Activated naive CD4-positive, alpha-beta T cell treated with anti-CD3 and anti-CD28 coated beads for 36 hours (primary cell): ENCODE measurements at regions not wholly inside any gene's neighbourhood (a gene's known extent, or its start where the extent isn't known, plus 50 kb on each side); places are given as distances from the start of the nearest gene placed in this dataset.
"Not testable (repeated sequence)": the region's sequence is repeated elsewhere in the genome, so short reads cannot be mapped to it uniquely, and the experiment has no call there.

Experiments used
- CTCF ChIA-PET: fragments of 350-600 bp; sonication (Branson Sonifier 250); formaldehyde crosslinking; loops from one replicate; lab custom pipeline; 2021; ENCODE audit warnings: antibody characterized with exemption; lab: Charles Lee
- DNase-seq: peaks from one replicate; pipeline ENCODE4 v3.0.0-alpha.2; 2020
- H3K27ac Mint-ChIP-seq: one replicate; pipeline ENCODE4 v1.8.0; 2021; ENCODE audit warnings: mild to moderate bottlenecking, mixed read lengths
- H3K27me3 Mint-ChIP-seq: one replicate; pipeline ENCODE4 v1.8.0; 2021; ENCODE audit warnings: low read depth, mixed read lengths
- H3K36me3 Mint-ChIP-seq: one replicate; pipeline ENCODE4 v1.8.0; 2021; ENCODE audit warnings: low read depth, mixed read lengths
- H3K4me1 Mint-ChIP-seq: one replicate; pipeline ENCODE4 v1.8.0; 2021; ENCODE audit warnings: low read depth, mixed read lengths
- H3K4me3 Mint-ChIP-seq: one replicate; pipeline ENCODE4 v1.8.0; 2021; ENCODE audit warnings: mild to moderate bottlenecking, moderate library complexity, mixed read lengths
- H3K9me3 Mint-ChIP-seq: one replicate; pipeline ENCODE4 v1.8.0; 2021; ENCODE audit warnings: mixed read lengths
- intact Hi-C: fragments of 100-400 bp; cut with micrococcal nuclease; formaldehyde crosslinking; loops from one replicate; pipeline ENCODE4 v1.15.1; 2023

DNA sequence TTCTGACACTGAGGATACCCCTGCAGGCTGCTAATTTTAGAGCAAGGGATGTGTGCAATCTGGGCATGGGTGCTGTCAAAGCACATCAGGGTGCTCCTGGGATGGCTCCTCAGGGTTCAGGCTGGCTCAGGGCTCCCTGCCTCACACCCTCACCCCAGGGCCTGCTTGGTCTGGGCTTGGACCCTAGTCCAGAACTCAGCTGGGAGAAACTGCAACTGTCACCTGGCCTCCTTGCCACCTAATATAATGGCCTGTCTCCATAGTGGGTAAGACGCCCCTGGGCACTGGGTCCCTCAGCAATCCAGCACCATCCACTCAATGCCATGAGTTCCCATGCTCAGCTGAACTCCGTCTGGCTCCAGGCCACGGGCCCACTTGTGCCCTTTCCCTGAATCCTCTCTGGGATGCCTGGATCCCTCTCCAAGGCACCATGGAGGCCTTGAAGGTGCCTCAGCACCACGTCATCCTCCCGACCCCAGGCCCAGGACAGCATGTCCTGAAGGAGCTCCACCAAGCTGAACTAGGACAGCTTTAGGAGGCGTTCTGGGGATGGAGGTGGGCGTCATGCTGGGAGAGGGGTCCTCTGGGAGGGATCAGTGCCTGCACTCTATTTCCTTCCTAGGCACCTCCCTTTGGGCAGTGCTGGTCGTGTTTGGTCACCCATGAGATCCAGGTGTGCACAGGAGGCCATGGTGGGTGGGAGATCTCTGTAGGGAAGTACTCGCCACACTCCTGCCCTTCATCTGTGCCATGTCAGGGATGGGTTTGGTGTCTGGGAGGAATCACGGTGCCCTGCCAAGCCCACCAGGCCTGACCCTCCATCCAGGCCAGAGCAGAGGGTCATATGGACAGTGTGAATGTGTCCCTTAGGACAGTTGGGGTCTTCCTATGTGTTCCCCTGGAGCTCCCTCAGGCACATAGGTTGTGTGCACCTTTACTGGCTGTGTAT, 1688.4 kb downstream of the TP53TG3F start:
- CTCF ChIA-PET: no interaction called here
- no peak overlapping the region for H3K27ac Mint-ChIP-seq
- H3K9me3 Mint-ChIP-seq: peaks cover 18% of the 10 kb centered on the region
- no peaks in the 10 kb centered on the region for H3K27me3 Mint-ChIP-seq
- H3K4me1 Mint-ChIP-seq: no peaks in the 10 kb centered on the region
- H3K4me3 Mint-ChIP-seq: no peak overlapping the region
- intact Hi-C loops: no loop called here
- DNase-seq: no peak
- H3K36me3 Mint-ChIP-seq: peaks cover 2% of the 10 kb centered on the region

DNA sequence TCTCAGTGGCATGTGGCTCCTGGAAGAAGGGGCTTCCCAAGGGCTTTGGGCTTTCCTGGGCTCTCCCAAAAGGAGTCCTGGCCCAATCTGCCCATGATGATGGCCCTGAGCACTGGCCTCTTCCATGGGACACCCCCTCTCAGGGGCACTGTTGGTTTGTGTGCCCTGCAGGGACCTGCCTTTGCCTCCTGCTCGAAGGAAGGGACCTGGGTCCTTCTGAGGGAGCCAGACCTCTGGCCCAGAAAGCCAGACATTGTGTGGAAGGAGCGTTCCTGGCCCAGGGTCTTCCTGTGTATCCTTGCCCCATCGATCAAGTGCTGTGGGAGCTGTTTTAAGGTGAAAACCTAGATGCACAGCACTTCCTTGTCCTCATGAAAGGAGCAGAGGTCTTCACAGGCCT, 1689.3 kb downstream of the TP53TG3F start:
- no peak overlapping the region for H3K27ac Mint-ChIP-seq
- H3K4me1 Mint-ChIP-seq: no peaks in the 10 kb centered on the region
- intact Hi-C loops: no loop called here
- H3K9me3 Mint-ChIP-seq: peaks cover 18% of the 10 kb centered on the region
- CTCF ChIA-PET: no interaction called here
- no peak for DNase-seq
- H3K4me3 Mint-ChIP-seq: no peak overlapping the region
- H3K36me3 Mint-ChIP-seq: peaks cover 2% of the 10 kb centered on the region
- no peaks in the 10 kb centered on the region for H3K27me3 Mint-ChIP-seq

DNA sequence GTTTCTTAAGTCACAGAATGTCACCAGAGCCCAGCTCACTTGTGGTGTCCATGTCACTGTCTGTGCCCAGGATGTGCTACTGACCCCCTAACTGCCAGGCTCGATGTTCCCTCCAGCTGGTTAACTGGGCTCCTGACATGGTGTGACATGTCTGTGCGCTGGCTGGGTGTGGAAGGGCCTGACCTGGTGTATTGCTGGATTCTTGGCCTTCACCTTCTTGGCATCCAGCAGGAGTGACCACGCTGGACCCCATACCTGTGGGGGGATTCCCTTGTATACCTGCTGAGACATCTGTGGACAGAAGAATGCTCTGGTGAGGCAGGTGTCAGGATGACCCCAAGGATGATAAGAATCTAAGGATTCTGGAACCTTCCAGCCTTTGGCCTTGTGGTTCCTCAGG, 1690.1 kb downstream of the TP53TG3F start:
- CTCF ChIA-PET: no interaction called here

DNA sequence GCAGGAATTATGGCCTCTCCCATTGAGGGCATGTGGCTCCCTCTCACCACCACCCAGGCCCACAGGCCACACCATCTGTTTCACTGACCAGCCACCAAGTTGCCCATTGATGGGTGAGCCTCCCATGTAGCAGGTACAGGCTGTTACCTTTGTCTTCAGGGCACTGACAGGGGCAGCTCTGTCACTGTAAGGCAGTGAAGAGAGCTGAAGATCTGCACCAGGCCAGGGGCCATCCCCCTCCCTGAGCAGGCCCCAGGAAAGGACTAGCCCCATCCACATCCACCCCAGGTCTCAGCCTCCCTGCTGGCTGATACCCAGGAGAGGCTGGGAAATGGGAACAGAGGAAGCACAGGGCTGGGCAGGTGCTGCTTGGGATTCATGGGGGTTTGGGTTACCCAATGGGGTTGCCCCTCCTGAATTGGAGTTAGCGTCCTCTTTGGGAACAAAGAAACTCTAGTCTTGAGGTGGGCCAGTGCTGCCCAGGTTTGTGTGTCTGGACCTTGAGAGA, 1691.4 kb downstream of the TP53TG3F start:
- no peak overlapping the region for H3K27ac Mint-ChIP-seq
- H3K36me3 Mint-ChIP-seq: no peaks in the 10 kb centered on the region
- H3K4me1 Mint-ChIP-seq: no peaks in the 10 kb centered on the region
- H3K27me3 Mint-ChIP-seq: no peaks in the 10 kb centered on the region
- intact Hi-C loops: no loop called here
- CTCF ChIA-PET: no interaction called here
- no peak overlapping the region for H3K4me3 Mint-ChIP-seq
- no peak for DNase-seq
- peaks cover 13% of the 10 kb centered on the region for H3K9me3 Mint-ChIP-seq

More for the DNA sequence above, 1690.1 kb downstream of the TP53TG3F start:
- no peak for DNase-seq
- H3K36me3 Mint-ChIP-seq: no peaks in the 10 kb centered on the region
- H3K27me3 Mint-ChIP-seq: no peaks in the 10 kb centered on the region
- no peak overlapping the region for H3K27ac Mint-ChIP-seq
- H3K4me3 Mint-ChIP-seq: no peak overlapping the region
- intact Hi-C loops: no loop called here
- H3K9me3 Mint-ChIP-seq: peaks cover 14% of the 10 kb centered on the region
- no peaks in the 10 kb centered on the region for H3K4me1 Mint-ChIP-seq

- DNase-seq: no peak
- Mint-ChIP-seq H3K9me3 (peaks cover 10% of the 10 kb centered on the region), H3K4me1 (no peaks in the 10 kb centered on the region), H3K36me3 (no peaks in the 10 kb centered on the region), H3K4me3 (no peak overlapping the region), H3K27ac (no peak overlapping the region), H3K27me3 (no peaks in the 10 kb centered on the region)
- CTCF ChIA-PET: no interaction called here
- intact Hi-C loops: no loop called here
Measured at GRCh38 chr16:35152067-35152627, 1692.7 kb downstream of the TP53TG3F start.

GRCh38 chr16:35154627-35155026, 1695.2 kb downstream of the TP53TG3F start:
- CTCF ChIA-PET: no interaction called here
- intact Hi-C loops: no loop called here
- Mint-ChIP-seq H3K9me3 (peaks cover 19% of the 10 kb centered on the region), H3K4me1 (no peaks in the 10 kb centered on the region), H3K36me3 (peaks cover 1% of the 10 kb centered on the region), H3K27me3 (no peaks in the 10 kb centered on the region), H3K27ac (no peak overlapping the region), H3K4me3 (no peak overlapping the region)
- DNase-seq: no peak

- H3K4me3 Mint-ChIP-seq, H3K27me3 Mint-ChIP-seq, H3K36me3 Mint-ChIP-seq, DNase-seq, intact Hi-C loops, H3K4me1 Mint-ChIP-seq, CTCF ChIA-PET, H3K27ac Mint-ChIP-seq: not testable (repeated sequence)
- peaks cover 20% of the 10 kb centered on the region for H3K9me3 Mint-ChIP-seq
Measured at GRCh38 chr16:35157549-35157948, 1698.1 kb downstream of the TP53TG3F start.

DNA sequence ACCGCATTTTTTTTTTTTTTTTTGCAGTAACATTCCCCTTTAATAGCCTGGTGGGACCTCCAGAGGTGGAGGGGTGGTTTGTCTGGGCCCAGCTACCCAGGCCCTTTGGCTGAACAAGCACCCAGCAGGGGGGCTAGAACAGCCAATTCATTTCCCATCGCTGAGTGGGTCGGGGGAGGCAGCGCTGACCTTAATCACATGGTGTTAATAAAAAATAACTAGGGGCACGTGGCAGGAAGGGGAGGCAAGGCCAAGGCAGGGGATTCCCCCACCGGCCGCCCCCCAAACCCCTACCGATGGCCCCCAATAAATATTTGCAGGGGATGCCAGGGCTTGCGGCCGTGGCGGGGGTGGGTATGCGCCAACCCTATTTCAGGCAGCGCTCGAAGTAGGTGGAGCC, 1709.9 kb downstream of the TP53TG3F start:
- H3K36me3 Mint-ChIP-seq, H3K27ac Mint-ChIP-seq, H3K27me3 Mint-ChIP-seq, intact Hi-C loops, CTCF ChIA-PET, H3K4me3 Mint-ChIP-seq, H3K4me1 Mint-ChIP-seq, DNase-seq: not testable (repeated sequence)
- peaks cover 19% of the 10 kb centered on the region for H3K9me3 Mint-ChIP-seq

- H3K36me3 Mint-ChIP-seq, H3K27me3 Mint-ChIP-seq, H3K4me1 Mint-ChIP-seq, H3K4me3 Mint-ChIP-seq, DNase-seq, CTCF ChIA-PET, H3K27ac Mint-ChIP-seq, intact Hi-C loops: not testable (repeated sequence)
- peaks cover 14% of the 10 kb centered on the region for H3K9me3 Mint-ChIP-seq
Measured at GRCh38 chr16:35170061-35170460, 1710.6 kb downstream of the TP53TG3F start.

GRCh38 chr16:35170610-35171009, 1711.2 kb downstream of the TP53TG3F start:
- CTCF ChIA-PET: no interaction called here
- no peaks in the 10 kb centered on the region for H3K36me3 Mint-ChIP-seq
- H3K27me3 Mint-ChIP-seq: no peaks in the 10 kb centered on the region
- no peak overlapping the region for H3K27ac Mint-ChIP-seq
- no peak overlapping the region for H3K4me3 Mint-ChIP-seq
- intact Hi-C loops: no loop called here
- H3K4me1 Mint-ChIP-seq: no peaks in the 10 kb centered on the region
- H3K9me3 Mint-ChIP-seq: peaks cover 10% of the 10 kb centered on the region
- DNase-seq: no peak

DNA sequence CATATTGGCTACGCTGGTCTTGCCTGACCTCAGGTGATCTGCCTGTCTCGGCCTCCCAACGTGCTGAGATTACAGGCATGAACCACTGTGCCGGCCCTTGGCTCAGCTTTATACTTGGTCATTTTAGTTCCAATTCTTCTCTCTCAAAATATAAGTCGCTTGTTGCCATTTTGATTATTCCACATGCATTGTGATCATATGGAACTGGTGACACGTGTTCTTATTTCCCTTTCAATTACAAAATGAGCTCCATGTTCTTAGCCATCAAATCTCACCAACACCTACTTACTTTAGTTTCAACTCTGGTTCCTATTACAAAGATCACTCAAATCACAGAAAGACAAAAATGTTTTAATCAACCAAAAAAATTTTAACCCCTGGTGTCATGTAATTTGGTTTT, 1711.7 kb downstream of the TP53TG3F start:
- H3K4me1 Mint-ChIP-seq: no peaks in the 10 kb centered on the region
- peaks cover 10% of the 10 kb centered on the region for H3K9me3 Mint-ChIP-seq
- CTCF ChIA-PET: no interaction called here
- no peak overlapping the region for H3K4me3 Mint-ChIP-seq
- no peak for DNase-seq
- H3K27me3 Mint-ChIP-seq: no peaks in the 10 kb centered on the region
- intact Hi-C loops: no loop called here
- H3K27ac Mint-ChIP-seq: no peak overlapping the region
- H3K36me3 Mint-ChIP-seq: no peaks in the 10 kb centered on the region

DNA sequence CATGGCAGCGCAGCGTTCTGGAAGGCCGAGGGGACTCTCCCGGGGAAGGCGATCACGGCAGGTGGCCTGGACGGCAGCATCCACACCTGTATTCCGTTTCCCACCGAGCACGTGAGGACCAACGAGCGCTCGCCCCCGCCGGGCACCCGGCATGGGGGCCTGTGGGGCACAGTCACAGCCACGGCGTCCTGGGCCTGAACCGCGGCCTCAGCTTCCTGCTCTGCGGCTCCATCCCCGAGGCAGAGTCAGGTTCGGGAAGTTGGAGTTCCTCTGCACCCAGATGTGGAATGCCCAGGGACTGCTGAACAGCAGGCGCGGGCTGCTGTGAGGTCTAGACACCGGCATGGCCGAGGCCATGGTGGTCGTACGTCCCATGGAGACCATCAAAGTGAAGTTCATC, 1713.9 kb downstream of the TP53TG3F start:
- H3K36me3 Mint-ChIP-seq: no peaks in the 10 kb centered on the region
- H3K4me3 Mint-ChIP-seq: no peak overlapping the region
- peaks cover 9% of the 10 kb centered on the region for H3K9me3 Mint-ChIP-seq
- DNase-seq: no peak
- H3K4me1 Mint-ChIP-seq: no peaks in the 10 kb centered on the region
- intact Hi-C loops: no loop called here
- CTCF ChIA-PET: no interaction called here
- no peaks in the 10 kb centered on the region for H3K27me3 Mint-ChIP-seq
- no peak overlapping the region for H3K27ac Mint-ChIP-seq

GRCh38 chr16:35174016-35174415, 1714.6 kb downstream of the TP53TG3F start:
- Mint-ChIP-seq H3K27me3 (no peaks in the 10 kb centered on the region), H3K4me1 (no peaks in the 10 kb centered on the region), H3K4me3 (no peak overlapping the region), H3K36me3 (no peaks in the 10 kb centered on the region), H3K9me3 (peaks cover 5% of the 10 kb centered on the region), H3K27ac (no peak overlapping the region)
- intact Hi-C loops: no loop called here
- CTCF ChIA-PET: no interaction called here
- DNase-seq: no peak
